HG02588 (cell line): ENCODE measurements at regions not wholly inside any gene's neighbourhood (a gene's known extent, or its start where the extent isn't known, plus 50 kb on each side); places are given as distances from the start of the nearest gene placed in this dataset.
"Not testable (repeated sequence)": the region's sequence is repeated elsewhere in the genome, so short reads cannot be mapped to it uniquely, and the experiment has no call there.

ENCODE experiments used
- ATAC-seq: cut with Tn5 transposase; IDR thresholded peaks from one replicate; pipeline ENCODE4 v1.9.1; 2021; ENCODE audit warnings: mild to moderate bottlenecking, moderate library complexity; ENCODE audit not compliant: unreplicated experiment

- ATAC-seq, result no peak
Observed at GRCh38 chr3:177610686-177611633, 413.7 kb upstream of the TBL1XR1 start.

- ATAC-seq, result no peak
Observed at GRCh38 chr3:177611752-177612334, 414.6 kb upstream of the TBL1XR1 start.

GRCh38 chr3:177613901-177614300 lies 416.6 kb upstream of the TBL1XR1 start:
- ATAC-seq, result no peak

GRCh38 chr3:177615015-177615414 lies 417.7 kb upstream of the TBL1XR1 start:
- ATAC-seq, result no peak

GRCh38 chr3:177618873-177619733 lies 421.8 kb upstream of the TBL1XR1 start:
- no peak for ATAC-seq

- no peak for ATAC-seq
Observed at GRCh38 chr3:177620073-177620472, 422.8 kb upstream of the TBL1XR1 start.

- ATAC-seq, result no peak
Observed at GRCh38 chr3:177622520-177622919, 425.2 kb upstream of the TBL1XR1 start.

- ATAC-seq, result no peak
Observed at GRCh38 chr3:177622982-177623617, 425.8 kb upstream of the TBL1XR1 start.

GRCh38 chr3:177624528-177625495 lies 427.5 kb upstream of the TBL1XR1 start:
- no peak for ATAC-seq

GRCh38 chr3:177626045-177626444 lies 428.8 kb upstream of the TBL1XR1 start:
- ATAC-seq, result no peak

GRCh38 chr3:177628095-177628719 lies 430.9 kb upstream of the TBL1XR1 start:
- not testable (repeated sequence) for ATAC-seq

GRCh38 chr3:177629276-177629675 lies 432.0 kb upstream of the TBL1XR1 start:
- ATAC-seq, result no peak

- ATAC-seq, result no peak
Observed at GRCh38 chr3:177633671-177634207, 436.5 kb upstream of the TBL1XR1 start.

- not testable (repeated sequence) for ATAC-seq
Observed at GRCh38 chr3:177635601-177636106, 438.4 kb upstream of the TBL1XR1 start.

- no peak for ATAC-seq
Observed at GRCh38 chr3:177640319-177640965, 443.2 kb upstream of the TBL1XR1 start.

GRCh38 chr3:177641206-177641605 lies 443.9 kb upstream of the TBL1XR1 start:
- no peak for ATAC-seq

- ATAC-seq, result no peak
Observed at GRCh38 chr3:177642042-177642803, 444.9 kb upstream of the TBL1XR1 start.

- no peak for ATAC-seq
Observed at GRCh38 chr3:177642804-177643125, 445.5 kb upstream of the TBL1XR1 start.
